ENCODE measurements at regions not wholly inside any gene's neighbourhood (a gene's known extent, or its start where the extent isn't known, plus 50 kb on each side); places are given as distances from the start of the nearest gene placed in this dataset.

DNA sequence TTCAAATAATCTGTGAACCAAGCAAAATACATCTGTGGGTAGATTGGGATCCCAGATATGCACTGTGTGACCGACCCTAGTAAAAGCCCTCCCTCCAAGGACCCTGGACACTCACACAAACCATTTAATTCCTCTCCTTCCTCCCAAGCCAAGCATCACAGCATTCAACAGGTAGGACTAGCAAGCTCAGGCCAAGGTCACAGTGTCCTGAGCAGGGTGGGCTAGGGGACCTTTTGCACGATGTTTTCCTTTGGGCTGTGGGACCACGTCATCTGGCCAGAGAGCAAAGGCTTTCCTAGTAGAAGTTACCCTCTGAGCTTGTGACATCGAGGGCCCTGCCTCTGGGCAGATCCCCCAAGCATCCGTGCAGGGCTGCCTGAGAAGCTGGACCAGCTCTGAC is 297.6 kb upstream of the ZNF507 start:
- Histone ChIP-seq H3K27me3 (peaks cover 3% of the 10 kb centered on the region), H3K27ac (no peak overlapping the region), H3K4me1 (no peaks in the 10 kb centered on the region), H3K9me3 (no peaks in the 10 kb centered on the region), H3K4me3 (no peak overlapping the region), H3K36me3 (no peaks in the 10 kb centered on the region)
- intact Hi-C loops (cut with DNase I): no loop called here
- TF ChIP-seq POLR2AphosphoS5 (IDR thresholded peaks at IDR 0.05; ENCODE audit: insufficient read depth in 1 of 2, low read depth in 1 of 2) (no peak), POLR2A (IDR thresholded peaks at IDR 0.05) (no peak)
- TF ChIP-seq, protein P1, sequence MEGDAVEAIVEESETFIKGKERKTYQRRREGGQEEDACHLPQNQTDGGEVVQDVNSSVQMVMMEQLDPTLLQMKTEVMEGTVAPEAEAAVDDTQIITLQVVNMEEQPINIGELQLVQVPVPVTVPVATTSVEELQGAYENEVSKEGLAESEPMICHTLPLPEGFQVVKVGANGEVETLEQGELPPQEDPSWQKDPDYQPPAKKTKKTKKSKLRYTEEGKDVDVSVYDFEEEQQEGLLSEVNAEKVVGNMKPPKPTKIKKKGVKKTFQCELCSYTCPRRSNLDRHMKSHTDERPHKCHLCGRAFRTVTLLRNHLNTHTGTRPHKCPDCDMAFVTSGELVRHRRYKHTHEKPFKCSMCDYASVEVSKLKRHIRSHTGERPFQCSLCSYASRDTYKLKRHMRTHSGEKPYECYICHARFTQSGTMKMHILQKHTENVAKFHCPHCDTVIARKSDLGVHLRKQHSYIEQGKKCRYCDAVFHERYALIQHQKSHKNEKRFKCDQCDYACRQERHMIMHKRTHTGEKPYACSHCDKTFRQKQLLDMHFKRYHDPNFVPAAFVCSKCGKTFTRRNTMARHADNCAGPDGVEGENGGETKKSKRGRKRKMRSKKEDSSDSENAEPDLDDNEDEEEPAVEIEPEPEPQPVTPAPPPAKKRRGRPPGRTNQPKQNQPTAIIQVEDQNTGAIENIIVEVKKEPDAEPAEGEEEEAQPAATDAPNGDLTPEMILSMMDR (IDR thresholded peaks at IDR 0.05): no peak
- DNase-seq (ENCODE audit: extremely low spot score in 2 of 2): no peak

DNA sequence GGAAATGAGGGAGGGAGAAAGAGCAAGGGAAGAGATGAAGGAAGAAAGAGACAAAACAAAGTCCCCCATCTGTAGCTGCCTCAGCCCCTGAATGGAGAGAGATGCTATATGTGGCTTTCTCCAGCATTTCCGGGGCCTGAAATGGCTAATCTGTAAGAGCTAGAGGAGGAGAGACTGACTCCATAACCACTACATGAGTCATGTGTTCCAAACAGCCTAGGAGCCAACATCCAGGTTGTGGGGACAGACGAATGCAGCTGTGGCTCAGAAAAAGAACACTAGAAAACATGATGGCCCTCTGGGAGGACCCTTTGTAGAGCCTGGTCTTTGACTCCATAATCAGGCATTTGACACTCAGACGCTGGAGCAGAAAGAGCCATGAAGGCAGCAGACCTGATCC is 292.0 kb upstream of the ZNF507 start:
- Histone ChIP-seq H3K36me3 (no peaks in the 10 kb centered on the region), H3K27me3 (no peaks in the 10 kb centered on the region), H3K27ac (no peak overlapping the region), H3K4me1 (no peaks in the 10 kb centered on the region), H3K4me3 (no peak overlapping the region), H3K9me3 (no peaks in the 10 kb centered on the region)
- intact Hi-C loops (cut with DNase I): no loop called here
- no peak for DNase-seq (ENCODE audit: extremely low spot score in 2 of 2)
- no peak for TF ChIP-seq POLR2AphosphoS5 (IDR thresholded peaks at IDR 0.05; ENCODE audit: insufficient read depth in 1 of 2, low read depth in 1 of 2)
- TF ChIP-seq, protein P1 (IDR thresholded peaks at IDR 0.05): no peak
- TF ChIP-seq POLR2A (IDR thresholded peaks at IDR 0.05): no peak

DNA sequence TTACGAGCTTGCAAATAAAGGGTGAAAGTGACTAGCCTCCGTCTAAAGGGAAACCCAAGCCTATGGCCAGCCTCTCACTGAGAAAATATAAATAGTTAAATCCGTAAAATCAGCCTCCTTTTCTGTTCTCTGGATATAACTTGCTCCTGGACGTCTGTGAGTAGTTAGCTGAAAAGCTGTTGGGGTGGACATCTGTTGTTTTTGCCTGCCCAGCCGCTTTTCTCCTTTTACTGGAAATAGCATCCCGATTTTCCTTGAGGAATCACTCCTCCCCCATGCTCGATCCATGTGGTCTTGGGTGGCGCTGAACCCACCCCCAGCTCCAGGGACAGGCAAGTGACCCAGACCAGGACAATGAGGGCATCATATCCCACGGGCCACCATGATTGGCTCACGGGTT is 291.5 kb upstream of the ZNF507 start:
- no peaks in the 10 kb centered on the region for H3K4me1 ChIP-seq
- TF ChIP-seq POLR2A (IDR thresholded peaks at IDR 0.05): no peak
- no peak for TF ChIP-seq POLR2AphosphoS5 (IDR thresholded peaks at IDR 0.05; ENCODE audit: insufficient read depth in 1 of 2, low read depth in 1 of 2)
- TF ChIP-seq, protein P1 (IDR thresholded peaks at IDR 0.05): no peak
- no peaks in the 10 kb centered on the region for H3K9me3 ChIP-seq
- H3K27ac ChIP-seq: no peak overlapping the region
- H3K36me3 ChIP-seq: no peaks in the 10 kb centered on the region
- no peak for DNase-seq (ENCODE audit: extremely low spot score in 2 of 2)
- intact Hi-C loops (cut with DNase I): no loop called here
- no peaks in the 10 kb centered on the region for H3K27me3 ChIP-seq
- H3K4me3 ChIP-seq: no peak overlapping the region

DNA sequence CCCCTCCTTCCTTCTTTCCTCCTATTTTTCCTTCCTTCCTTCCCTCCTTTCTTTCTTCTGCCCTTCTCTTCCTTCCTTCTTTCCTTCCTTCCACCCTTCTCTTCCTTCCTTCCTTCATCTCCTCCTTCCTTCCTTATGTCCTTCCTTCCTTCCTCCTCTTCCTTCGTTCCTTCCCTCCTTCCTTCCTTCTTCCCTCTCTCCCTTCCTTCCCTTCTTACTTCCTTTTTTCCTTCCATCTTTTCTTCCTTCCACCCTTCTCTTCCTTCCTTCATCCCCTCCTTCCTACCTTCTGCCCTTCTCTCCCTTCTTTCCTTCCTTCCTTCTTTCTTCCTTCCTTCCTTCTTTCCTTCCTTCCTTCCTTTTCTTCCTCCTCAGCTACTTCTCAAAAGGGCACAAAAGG is 287.3 kb upstream of the ZNF507 start:
- Histone ChIP-seq H3K4me3 (no peak overlapping the region), H3K9me3 (no peaks in the 10 kb centered on the region), H3K4me1 (no peaks in the 10 kb centered on the region), H3K36me3 (no peaks in the 10 kb centered on the region), H3K27ac (no peak overlapping the region), H3K27me3 (no peaks in the 10 kb centered on the region)
- intact Hi-C loops (cut with DNase I): no loop called here
- DNase-seq (ENCODE audit: extremely low spot score in 2 of 2): no peak
- TF ChIP-seq POLR2A (IDR thresholded peaks at IDR 0.05) (no peak), POLR2AphosphoS5 (IDR thresholded peaks at IDR 0.05; ENCODE audit: insufficient read depth in 1 of 2, low read depth in 1 of 2) (no peak)
- TF ChIP-seq, protein P1 (IDR thresholded peaks at IDR 0.05): no peak

DNA sequence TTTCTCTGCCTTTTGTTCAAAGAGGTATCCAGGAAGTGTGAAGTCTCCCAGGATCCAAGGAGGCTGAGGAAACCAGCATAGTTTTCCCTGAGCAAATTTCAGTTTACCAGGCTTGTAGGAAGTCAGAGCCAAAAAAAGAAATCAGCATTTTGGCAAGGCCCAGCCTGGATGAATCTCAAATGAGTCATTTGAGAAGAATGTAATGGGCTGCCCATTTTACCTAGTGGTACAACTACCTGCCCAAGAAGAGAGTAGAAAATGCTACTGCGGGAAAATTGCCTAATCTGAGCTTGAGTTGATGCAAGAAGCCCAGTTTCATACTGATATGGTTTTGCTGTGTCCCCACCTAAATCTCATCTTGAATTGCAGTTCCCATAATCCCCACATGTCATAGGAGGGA is 284.1 kb upstream of the ZNF507 start:
- no peaks in the 10 kb centered on the region for H3K27me3 ChIP-seq
- H3K9me3 ChIP-seq: no peaks in the 10 kb centered on the region
- DNase-seq (ENCODE audit: extremely low spot score in 2 of 2): no peak
- H3K4me1 ChIP-seq: no peaks in the 10 kb centered on the region
- no peak overlapping the region for H3K27ac ChIP-seq
- H3K36me3 ChIP-seq: no peaks in the 10 kb centered on the region
- intact Hi-C loops (cut with DNase I): no loop called here
- TF ChIP-seq, protein P1 (IDR thresholded peaks at IDR 0.05): no peak
- TF ChIP-seq POLR2AphosphoS5 (IDR thresholded peaks at IDR 0.05; ENCODE audit: insufficient read depth in 1 of 2, low read depth in 1 of 2) (no peak), POLR2A (IDR thresholded peaks at IDR 0.05) (no peak)
- no peak overlapping the region for H3K4me3 ChIP-seq
